ENCODE measurements at regions not wholly inside any gene's neighbourhood (a gene's known extent, or its start where the extent isn't known, plus 50 kb on each side); places are given as distances from the start of the nearest gene placed in this dataset.

GRCh38 chr4:20030108-20030507, 221.6 kb upstream of the SLIT2 start:
- H3K36me3 ChIP-seq (replicated peaks in 1 of 2; ENCODE audit: control insufficient read depth in 1 of 2, insufficient read depth in 2 of 2, low read length in 2 of 2), result no peaks in the 10 kb centered on the region
- ATAC-seq (no peak), DNase-seq (ENCODE audit: low spot score) (no peak), FAIRE-seq (no peak)
- no TSS peak for BruUV-seq (replicated peaks)
- no peak overlapping the region for H3K9ac ChIP-seq (ENCODE audit: insufficient read depth, low read depth, low read length)
- POLR2A ChIA-PET, result no interaction called here
- no peak overlapping the region for H3K4me2 ChIP-seq (ENCODE audit: low read depth, low read length)
- CTCF ChIA-PET (ENCODE audit: low intra/inter-chr PET ratio, low total read pairs), result no interaction called here
- H3K27me3 ChIP-seq (ENCODE audit: control insufficient read depth in 1 of 2, insufficient read depth in 2 of 2, low read length in 2 of 2), result no peaks in the 10 kb centered on the region
- no peak overlapping the region for H2AFZ ChIP-seq (ENCODE audit: low read length)
- H3K27ac ChIP-seq (ENCODE audit: extremely low read length, insufficient read depth, low read length), result no peak overlapping the region
- no peaks in the 10 kb centered on the region for H3K79me2 ChIP-seq (ENCODE audit: insufficient read depth, low read length)
- peaks cover 73% of the 10 kb centered on the region for H3K9me3 ChIP-seq (ENCODE audit: low read length)
- no peaks in the 10 kb centered on the region for H4K20me1 ChIP-seq (ENCODE audit: insufficient read depth, low read length)
- in situ Hi-C loops (cut with HindIII; ENCODE audit: extremely low pct_ligation_motif_present, low pct_unique_long_range_greater_than_20kb) (no loop called here), intact Hi-C loops (cut with micrococcal nuclease; ENCODE audit: unreplicated experiment) (no loop called here)
- H3K4me1 ChIP-seq (ENCODE audit: insufficient read depth, low read length), result no peaks in the 10 kb centered on the region
- no peak overlapping the region for H3K4me3 ChIP-seq (replicated peaks in 1 of 3; ENCODE audit: insufficient read depth in 1 of 3, low read depth in 2 of 3, low read length in 3 of 3)
- no peak for TF ChIP-seq ONECUT2 (CRISPR knock-in tag; IDR thresholded peaks at IDR 0.05)
- no peak for TF ChIP-seq CENPT (CRISPR knock-in tag; IDR thresholded peaks at IDR 0.05; ENCODE audit: low read depth)
- no peak for TF ChIP-seq SRSF9 (IDR thresholded peaks at IDR 0.05; ENCODE audit: borderline replicate concordance, insufficient read depth, low read depth, low read length, poor library complexity, severe bottlenecking)
- TF ChIP-seq PHF20 (CRISPR knock-in tag; IDR thresholded peaks at IDR 0.05), result no peak

- no peaks in the 10 kb centered on the region for H3K79me2 ChIP-seq (ENCODE audit: insufficient read depth, low read length)
- no peak overlapping the region for H3K4me3 ChIP-seq (replicated peaks in 1 of 3; ENCODE audit: insufficient read depth in 1 of 3, low read depth in 2 of 3, low read length in 3 of 3)
- ATAC-seq (no peak), DNase-seq (ENCODE audit: low spot score) (no peak), FAIRE-seq (no peak)
- no peak overlapping the region for H3K4me2 ChIP-seq (ENCODE audit: low read depth, low read length)
- intact Hi-C loops (cut with micrococcal nuclease; ENCODE audit: unreplicated experiment) (no loop called here), in situ Hi-C loops (cut with HindIII; ENCODE audit: extremely low pct_ligation_motif_present, low pct_unique_long_range_greater_than_20kb) (no loop called here)
- no TSS peak for BruUV-seq (replicated peaks)
- H2AFZ ChIP-seq (ENCODE audit: low read length), result no peak overlapping the region
- WGBS (ENCODE audit: low lambda C conversion rate), result 2% methylated on average over 4 of the region's 4 CpGs
- CTCF ChIA-PET (ENCODE audit: low intra/inter-chr PET ratio, low total read pairs), result no interaction called here
- no peak overlapping the region for H3K27ac ChIP-seq (ENCODE audit: extremely low read length, insufficient read depth, low read length)
- POLR2A ChIA-PET, result no interaction called here
- H3K27me3 ChIP-seq (ENCODE audit: control insufficient read depth in 1 of 2, insufficient read depth in 2 of 2, low read length in 2 of 2), result no peaks in the 10 kb centered on the region
- no peak overlapping the region for H3K9ac ChIP-seq (ENCODE audit: insufficient read depth, low read depth, low read length)
- H3K36me3 ChIP-seq (replicated peaks in 1 of 2; ENCODE audit: control insufficient read depth in 1 of 2, insufficient read depth in 2 of 2, low read length in 2 of 2), result no peaks in the 10 kb centered on the region
- no peaks in the 10 kb centered on the region for H3K4me1 ChIP-seq (ENCODE audit: insufficient read depth, low read length)
- H3K9me3 ChIP-seq (ENCODE audit: low read length), result peaks cover 84% of the 10 kb centered on the region
- H4K20me1 ChIP-seq (ENCODE audit: insufficient read depth, low read length), result no peaks in the 10 kb centered on the region
- no peak for TF ChIP-seq ZNF503 (CRISPR knock-in tag; IDR thresholded peaks at IDR 0.05)
- no peak for TF ChIP-seq TSC22D2 (CRISPR knock-in tag; IDR thresholded peaks at IDR 0.05; ENCODE audit: borderline replicate concordance)
- TF ChIP-seq ATAD3A (CRISPR knock-in tag; IDR thresholded peaks at IDR 0.05), result no peak
- no peak for TF ChIP-seq U2AF2 (IDR thresholded peaks at IDR 0.05; ENCODE audit: low read depth, low read length)
- TF ChIP-seq MTA3 (CRISPR knock-in tag; IDR thresholded peaks at IDR 0.05), result no peak
- TF ChIP-seq ZNF646 (CRISPR knock-in tag; IDR thresholded peaks at IDR 0.05), result no peak
- TF ChIP-seq SNRNP70 (IDR thresholded peaks at IDR 0.05; ENCODE audit: low read depth, low read length), result no peak
- TF ChIP-seq NR2F6 (IDR thresholded peaks at IDR 0.05), result no peak
- no peak for TF ChIP-seq NR2F6 (CRISPR knock-in tag; IDR thresholded peaks at IDR 0.05)
Measured at GRCh38 chr4:20028645-20029044, 223.1 kb upstream of the SLIT2 start.

All from HepG2 (cell line).